Osteoblast (primary cell): ENCODE measurements at regions not wholly inside any gene's neighbourhood (a gene's known extent, or its start where the extent isn't known, plus 50 kb on each side); places are given as distances from the start of the nearest gene placed in this dataset.

ENCODE experiments used
- DNase-seq: peaks from one replicate; pipeline ENCODE4 v3.0.0; 2011; ENCODE audit warnings: low spot score, mixed read lengths; ENCODE audit not compliant: insufficient read length; ENCODE audit errors: missing footprints
- H2AFZ ChIP-seq: 2 replicates; pipeline ENCODE4 v1.6.0; 2011; ENCODE audit warnings: mild to moderate bottlenecking, low read length
- H3K27ac ChIP-seq: 2 replicates; pipeline ENCODE4 v1.5.1; 2011; ENCODE audit warnings: mild to moderate bottlenecking, low read depth, low read length, moderate library complexity
- H3K27me3 ChIP-seq: 2 replicates; pipeline ENCODE4 v1.6.0; 2012; ENCODE audit warnings: mild to moderate bottlenecking, control low read depth, inconsistent platforms, low read length, moderate library complexity; ENCODE audit not compliant: insufficient read depth
- H3K36me3 ChIP-seq: 2 replicates; pipeline ENCODE4 v1.5.1; 2011; ENCODE audit warnings: mild to moderate bottlenecking, low read length, control low read depth, moderate library complexity; ENCODE audit not compliant: insufficient read depth
- H3K4me1 ChIP-seq: 2 replicates; pipeline ENCODE4 v1.5.1; 2011; ENCODE audit warnings: mild to moderate bottlenecking, low read length, control low read depth, moderate library complexity; ENCODE audit not compliant: insufficient read depth
- H3K4me2 ChIP-seq: 2 replicates; pipeline ENCODE4 v1.6.0; 2011; ENCODE audit warnings: mild to moderate bottlenecking, low read length; ENCODE audit not compliant: insufficient read depth
- H3K4me3 ChIP-seq: fragments of 200-600 bp; sonication (generic); 3 replicates; pipeline ENCODE4 v1.5.1; 2012; ENCODE audit warnings: mild to moderate bottlenecking, low read length, inconsistent platforms; ENCODE audit not compliant: insufficient read depth
- H3K79me2 ChIP-seq: 2 replicates; pipeline ENCODE4 v1.6.0; 2012; ENCODE audit warnings: mild to moderate bottlenecking, low read length, control low read depth, inconsistent platforms; ENCODE audit not compliant: insufficient read depth
- H3K9me3 ChIP-seq: 2 replicates; pipeline ENCODE4 v1.5.1; 2011; ENCODE audit warnings: low read depth, low read length, control low read depth
- H4K20me1 ChIP-seq: 2 replicates; pipeline ENCODE4 v1.6.0; 2012; ENCODE audit warnings: mild to moderate bottlenecking, low read length, control low read depth; ENCODE audit not compliant: insufficient read depth
- CTCF ChIP-seq: IDR thresholded peaks from 2 replicates; pipeline ENCODE4 v1.5.1; 2011; ENCODE audit warnings: mild to moderate bottlenecking, low read depth, low read length, moderate library complexity; ENCODE audit errors: extremely low read depth

GRCh38 chr11:19395050-19395449 lies 154.3 kb upstream of the E2F8 start:
- Histone ChIP-seq H3K36me3 (no peaks in the 10 kb centered on the region), H3K27ac (no peak overlapping the region), H3K9me3 (no peaks in the 10 kb centered on the region), H3K79me2 (no peaks in the 10 kb centered on the region), H3K4me3 (no peak overlapping the region), H4K20me1 (no peaks in the 10 kb centered on the region), H3K27me3 (no peaks in the 10 kb centered on the region), H3K4me2 (no peak overlapping the region), H3K4me1 (peaks cover 32% of the 10 kb centered on the region), H2AFZ (no peak overlapping the region)
- no peak for TF ChIP-seq CTCF
- DNase-seq = no peak

GRCh38 chr11:19394525-19395016 lies 153.8 kb upstream of the E2F8 start:
- peaks cover 34% of the 10 kb centered on the region for H3K4me1 ChIP-seq
- no peak overlapping the region for H3K27ac ChIP-seq
- H3K4me2 ChIP-seq = no peak overlapping the region
- no peaks in the 10 kb centered on the region for H3K79me2 ChIP-seq
- H3K27me3 ChIP-seq = no peaks in the 10 kb centered on the region
- H3K36me3 ChIP-seq = no peaks in the 10 kb centered on the region
- H2AFZ ChIP-seq = no peak overlapping the region
- DNase-seq = no peak
- H4K20me1 ChIP-seq = no peaks in the 10 kb centered on the region
- no peak overlapping the region for H3K4me3 ChIP-seq
- no peaks in the 10 kb centered on the region for H3K9me3 ChIP-seq
- no peak for TF ChIP-seq CTCF

GRCh38 chr11:19393941-19394340 lies 153.2 kb upstream of the E2F8 start:
- no peak overlapping the region for H3K4me3 ChIP-seq
- H3K9me3 ChIP-seq = no peaks in the 10 kb centered on the region
- no peak overlapping the region for H3K4me2 ChIP-seq
- no peak overlapping the region for H2AFZ ChIP-seq
- no peak overlapping the region for H3K27ac ChIP-seq
- DNase-seq = no peak
- no peaks in the 10 kb centered on the region for H3K36me3 ChIP-seq
- H3K79me2 ChIP-seq = no peaks in the 10 kb centered on the region
- no peaks in the 10 kb centered on the region for H3K27me3 ChIP-seq
- TF ChIP-seq CTCF = no peak
- peaks cover 31% of the 10 kb centered on the region for H3K4me1 ChIP-seq
- no peaks in the 10 kb centered on the region for H4K20me1 ChIP-seq

GRCh38 chr11:19392847-19393518 lies 152.2 kb upstream of the E2F8 start:
- Histone ChIP-seq H3K27me3 (no peaks in the 10 kb centered on the region), H3K4me2 (no peak overlapping the region), H2AFZ (no peak overlapping the region), H3K27ac (no peak overlapping the region), H3K36me3 (no peaks in the 10 kb centered on the region), H3K9me3 (no peaks in the 10 kb centered on the region), H4K20me1 (no peaks in the 10 kb centered on the region), H3K4me3 (no peak overlapping the region), H3K4me1 (peaks cover 22% of the 10 kb centered on the region), H3K79me2 (no peaks in the 10 kb centered on the region)
- peak; percentile 42 for DNase-seq
- TF ChIP-seq CTCF = no peak
